GM21526 (cell line): ENCODE measurements at regions not wholly inside any gene's neighbourhood (a gene's known extent, or its start where the extent isn't known, plus 50 kb on each side); places are given as distances from the start of the nearest gene placed in this dataset.
"Not testable (repeated sequence)": the region's sequence is repeated elsewhere in the genome, so short reads cannot be mapped to it uniquely, and the experiment has no call there.

ENCODE experiments used
- ATAC-seq: cut with Tn5 transposase; IDR thresholded peaks from one replicate; pipeline ENCODE4 v1.9.1; 2021; ENCODE audit warnings: moderate library complexity; ENCODE audit not compliant: unreplicated experiment, low FRiP score

- ATAC-seq, result no peak
These were observed 295.3 kb upstream of the XYLT1 start for GRCh38 chr16:17766012-17766411.

GRCh38 chr16:17759451-17760390 is 289.0 kb upstream of the XYLT1 start:
- no peak for ATAC-seq

GRCh38 chr16:17757808-17758207 is 287.0 kb upstream of the XYLT1 start:
- no peak for ATAC-seq

DNA sequence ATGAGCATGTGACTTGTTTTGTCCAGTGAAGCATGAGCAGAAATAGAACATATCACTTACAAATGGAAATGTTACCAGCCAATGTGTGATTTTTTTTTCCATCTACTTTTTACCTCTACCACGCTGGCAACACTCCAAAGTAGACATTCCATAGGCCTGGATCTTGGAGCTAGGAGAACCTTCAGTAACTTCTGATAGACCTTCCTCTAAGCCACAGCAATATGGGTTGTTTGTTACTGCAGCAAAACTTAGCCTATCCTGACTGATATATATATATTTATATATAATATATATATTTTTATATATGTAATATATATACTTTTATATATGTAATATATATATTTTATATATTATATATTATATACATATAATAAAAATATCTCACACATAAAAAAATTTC is 284.4 kb upstream of the XYLT1 start:
- ATAC-seq, result no peak

GRCh38 chr16:17753434-17753833 is 282.7 kb upstream of the XYLT1 start:
- ATAC-seq, result no peak

GRCh38 chr16:17749706-17750105 is 278.9 kb upstream of the XYLT1 start:
- no peak for ATAC-seq

DNA sequence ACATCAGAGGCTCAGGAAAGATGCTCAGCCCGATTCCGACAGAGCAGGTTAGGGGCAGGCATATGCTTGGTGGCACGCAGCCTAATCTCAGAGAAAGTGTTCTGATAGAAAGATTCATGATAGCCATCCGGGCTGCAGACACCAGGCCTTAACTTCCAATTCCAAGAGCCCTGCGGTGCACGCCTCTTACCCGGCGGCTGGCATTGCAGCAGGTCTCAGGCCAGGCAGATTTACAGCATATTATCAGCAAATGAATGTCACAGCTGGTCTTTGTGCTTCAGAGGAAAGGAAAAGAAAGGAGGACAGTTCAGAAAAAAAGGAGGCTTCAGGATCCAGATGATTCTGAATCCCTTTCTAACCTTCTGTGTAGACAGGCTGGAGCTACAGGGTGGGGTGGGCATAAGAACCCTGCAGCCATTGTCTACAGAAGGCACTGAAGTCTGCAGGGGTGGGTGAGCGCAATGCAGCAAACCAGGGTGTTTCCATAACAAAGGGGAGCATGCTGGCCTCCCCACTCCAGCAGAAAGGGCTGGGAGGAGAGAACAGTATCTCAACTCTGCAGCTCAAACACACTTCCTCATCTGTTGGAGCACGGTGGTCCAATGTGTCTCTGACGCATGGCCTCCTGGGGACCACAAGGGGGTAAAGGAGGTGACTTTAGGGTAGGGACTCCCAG is 277.4 kb upstream of the XYLT1 start:
- ATAC-seq, result no peak

DNA sequence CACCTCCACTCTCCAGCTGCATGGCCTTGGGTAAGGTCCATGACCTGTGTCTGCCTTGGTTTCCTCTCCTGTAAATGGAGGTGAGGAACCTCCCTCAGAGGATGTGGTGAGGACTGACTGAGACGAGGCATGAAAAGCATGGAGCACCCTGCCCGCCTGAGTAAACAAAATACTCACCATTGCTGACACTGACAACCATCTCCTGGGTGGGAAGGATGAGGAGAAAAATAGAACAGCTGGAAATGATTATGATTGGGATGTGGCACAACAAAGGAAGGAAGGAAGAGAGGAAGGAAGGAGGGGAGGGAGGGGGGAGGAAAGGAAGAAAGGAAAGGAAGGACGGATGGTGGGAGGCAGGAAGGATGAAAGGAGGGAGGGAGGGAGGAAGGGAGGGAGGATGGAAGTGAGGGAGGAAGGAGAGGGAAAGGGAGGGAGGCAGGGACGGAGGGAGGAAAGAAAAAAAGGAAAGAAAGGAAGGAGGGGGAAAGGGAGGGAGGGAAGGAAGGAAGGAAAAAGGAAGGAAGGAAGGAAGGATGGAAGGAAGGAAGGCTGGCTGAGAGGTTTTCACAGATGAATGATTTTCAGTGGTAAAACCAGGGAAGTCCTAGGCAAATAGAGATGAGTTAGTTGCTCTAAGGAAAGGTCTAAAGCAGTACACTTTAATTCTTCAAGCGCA is 276.5 kb upstream of the XYLT1 start:
- ATAC-seq, result no peak

DNA sequence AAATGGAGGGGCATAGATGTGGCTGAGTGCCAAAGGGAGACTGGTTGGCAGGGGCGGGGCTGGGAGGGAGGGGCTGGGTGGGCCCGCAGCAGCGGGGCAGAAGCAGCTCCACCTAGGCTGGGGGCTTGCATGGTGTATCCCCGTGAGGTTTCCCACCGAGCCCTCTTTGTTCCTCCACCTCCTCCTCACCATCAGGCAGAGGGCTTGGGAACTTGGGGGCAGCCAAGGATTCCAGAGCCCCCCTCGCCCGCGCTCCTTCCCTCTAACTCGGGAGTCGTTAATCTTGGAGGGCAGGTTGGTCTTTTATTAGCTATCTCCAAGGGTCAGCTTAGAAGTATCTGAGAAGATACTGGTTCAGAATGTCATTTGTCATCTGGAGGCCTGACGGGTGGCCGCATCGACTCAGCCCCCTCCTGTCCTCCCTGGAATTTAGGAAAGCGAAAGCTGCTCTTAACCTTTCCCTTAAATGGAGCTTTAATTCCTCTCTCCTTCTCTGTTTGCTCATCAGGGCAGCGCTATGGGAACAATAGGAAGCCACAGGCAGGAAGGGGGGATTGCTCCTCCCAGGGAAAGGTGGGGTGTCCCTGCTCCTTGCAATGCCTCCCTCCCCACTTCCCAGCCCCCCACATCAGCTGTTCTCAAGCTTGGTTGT is 274.3 kb upstream of the XYLT1 start:
- no peak for ATAC-seq

- ATAC-seq, result no peak
These were observed 272.8 kb upstream of the XYLT1 start for GRCh38 chr16:17743578-17743977.

- no peak for ATAC-seq
These were observed 272.4 kb upstream of the XYLT1 start for GRCh38 chr16:17743158-17743557.

GRCh38 chr16:17735099-17735498 is 264.3 kb upstream of the XYLT1 start:
- ATAC-seq, result not testable (repeated sequence)

DNA sequence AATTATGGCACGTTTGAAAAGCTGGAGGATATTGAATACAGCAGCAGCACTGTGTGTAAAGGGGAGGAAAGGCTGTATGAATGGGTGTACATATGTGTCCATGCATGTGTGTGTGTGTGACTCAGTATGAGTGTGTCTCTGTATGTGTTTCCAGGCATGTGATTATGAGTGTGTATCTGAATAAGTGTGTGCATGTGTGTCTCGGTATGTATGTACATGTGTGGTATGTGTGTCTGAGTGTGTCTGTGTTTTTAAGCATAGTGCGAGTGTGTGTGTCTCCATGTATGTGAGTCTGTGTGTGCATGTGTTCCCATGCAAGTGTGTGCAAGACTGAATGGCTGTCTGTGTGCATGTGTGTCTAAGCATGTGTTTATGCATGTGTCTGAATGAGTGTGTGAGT is 259.1 kb upstream of the XYLT1 start:
- ATAC-seq, result no peak

DNA sequence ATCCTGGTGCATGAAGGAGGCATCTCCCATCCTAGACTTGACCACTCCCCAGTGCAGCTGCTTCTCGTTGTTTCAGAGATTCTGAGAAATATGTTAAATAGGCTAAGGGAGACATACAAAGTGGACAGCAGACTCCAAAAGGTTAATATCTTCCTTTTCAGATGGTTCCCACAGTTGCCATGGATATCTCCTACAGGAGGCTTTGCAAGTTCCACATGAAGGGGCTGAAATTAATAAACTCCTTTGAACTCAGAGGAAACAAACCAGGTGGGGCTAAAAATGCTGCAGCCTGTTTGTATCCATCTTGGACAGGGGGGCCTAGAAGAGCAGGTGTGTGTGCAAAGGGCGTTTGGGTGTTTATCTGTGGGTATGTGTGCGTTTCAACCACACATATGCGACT is 257.4 kb upstream of the XYLT1 start:
- no peak for ATAC-seq

DNA sequence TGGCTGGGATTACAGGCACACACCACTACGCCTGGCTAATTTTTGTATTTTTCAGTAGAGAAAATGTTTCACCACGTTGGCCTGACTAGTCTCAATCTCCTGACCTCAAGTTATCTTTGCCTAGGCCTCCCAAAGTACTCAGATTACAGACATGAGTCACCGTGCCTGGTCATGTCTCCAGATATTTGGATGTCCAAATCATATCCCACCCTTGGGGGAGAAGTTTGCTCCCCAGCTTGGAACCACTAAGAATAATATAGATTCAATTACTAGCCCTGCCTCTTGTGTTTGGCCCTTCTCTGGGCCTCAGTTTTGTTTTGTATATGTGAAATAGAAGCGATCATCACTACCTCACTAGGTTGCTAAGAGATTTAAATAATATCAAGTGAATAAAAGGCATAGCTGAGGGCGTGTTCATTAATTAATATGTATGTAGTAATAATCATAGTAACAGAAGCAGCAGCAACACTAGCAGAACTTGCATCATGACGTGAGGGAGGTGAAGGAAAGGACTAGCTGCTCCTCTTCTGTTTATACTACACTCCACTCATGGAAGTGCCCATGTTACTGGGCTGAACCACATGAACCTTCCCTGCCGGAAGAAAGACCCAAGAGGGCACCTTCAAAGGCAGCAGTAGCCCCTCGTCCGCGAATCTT is 253.6 kb upstream of the XYLT1 start:
- no peak for ATAC-seq

GRCh38 chr16:17723531-17724134 is 252.9 kb upstream of the XYLT1 start:
- no peak for ATAC-seq

- ATAC-seq, result no peak
These were observed 247.7 kb upstream of the XYLT1 start for GRCh38 chr16:17718495-17718894.

GRCh38 chr16:17705847-17706246 is 235.1 kb upstream of the XYLT1 start:
- ATAC-seq, result no peak

- no peak for ATAC-seq
These were observed 225.9 kb upstream of the XYLT1 start for GRCh38 chr16:17696616-17697015.

- ATAC-seq, result no peak
These were observed 221.7 kb upstream of the XYLT1 start for GRCh38 chr16:17692484-17692883.
